HEK293 (cell line): ENCODE measurements at regions not wholly inside any gene's neighbourhood (a gene's known extent, or its start where the extent isn't known, plus 50 kb on each side); places are given as distances from the start of the nearest gene placed in this dataset.

Experiments
- CTCF ChIA-PET: fragments of 350-600 bp; formaldehyde crosslinking; extraction: SDS; loops from one replicate; lab custom pipeline; 2021; ENCODE audit warnings: antibody characterized with exemption; lab: Yijun Ruan, JAX
- POLR2A ChIA-PET: fragments of 300-600 bp; formaldehyde crosslinking; extraction: SDS; loops from one replicate; lab custom pipeline; 2020; ENCODE audit warnings: antibody characterized with exemption, inconsistent platforms; lab: Yijun Ruan, JAX
- H3K27ac ChIP-seq: fragments of 200-500 bp; sonication (Bioruptor generic); 2 replicates; pipeline ENCODE4 v1.5.1; 2014; ENCODE audit warnings: low read depth, low read length, control low read depth, inconsistent platforms; ENCODE audit errors: extremely low read depth
- H3K36me3 ChIP-seq, 2 experiments: fragments of 200-500 bp in 1 of 2; sonication (Bioruptor generic) in 1 of 2; 1 replicate in 1 of 2; 2 replicates in 1 of 2; pipeline ENCODE4 v1.5.1; 2014 to 2017; ENCODE audit warnings: inconsistent platforms in 2 of 2, low read length in 2 of 2; ENCODE audit not compliant: control insufficient read depth in 2 of 2, insufficient read depth in 1 of 2
- H3K4me1 ChIP-seq: fragments of 200-500 bp; sonication (Bioruptor generic); 2 replicates; pipeline ENCODE4 v1.5.1; 2014; ENCODE audit warnings: mild to moderate bottlenecking, low read length, inconsistent platforms; ENCODE audit not compliant: control insufficient read depth, insufficient read depth
- H3K4me3 ChIP-seq: 2 replicates; pipeline ENCODE4 v1.5.1; 2011; ENCODE audit warnings: low read depth, mild to moderate bottlenecking, control low read depth, low read length, moderate library complexity
- H3K9me3 ChIP-seq: fragments of 200-500 bp; sonication (Bioruptor generic); 2 replicates; pipeline ENCODE4 v1.5.1; 2014; ENCODE audit warnings: low read depth, low read length, inconsistent platforms; ENCODE audit not compliant: control insufficient read depth, insufficient read depth
- KLF1 ChIP-seq: fragments of 450-650 bp; formaldehyde crosslinking; IDR thresholded peaks from 2 replicates; pipeline ENCODE4 v1.5.1; 2016; ENCODE audit warnings: missing biosample characterization, missing genetic modification characterization
- KLF8 ChIP-seq: fragments of 450-650 bp; formaldehyde crosslinking; IDR thresholded peaks from 2 replicates; pipeline ENCODE4 v1.5.1; 2016; ENCODE audit warnings: missing biosample characterization, missing genetic modification characterization
- PRDM1 ChIP-seq: fragments of 450-650 bp; formaldehyde crosslinking; IDR thresholded peaks from 2 replicates; pipeline ENCODE4; 2016; ENCODE audit warnings: missing biosample characterization, missing genetic modification characterization
- SALL2 ChIP-seq: fragments of 450-650 bp; formaldehyde crosslinking; IDR thresholded peaks from 2 replicates; pipeline ENCODE4 v1.5.0; 2017; ENCODE audit warnings: missing biosample characterization, mild to moderate bottlenecking, missing genetic modification characterization, borderline replicate concordance
- SCRT2 ChIP-seq: fragments of 450-650 bp; formaldehyde crosslinking; IDR thresholded peaks from 2 replicates; pipeline ENCODE4 v1.5.1; 2016; ENCODE audit warnings: missing biosample characterization, missing genetic modification characterization
- YY1 ChIP-seq: fragments of 450-650 bp; formaldehyde crosslinking; IDR thresholded peaks from 2 replicates; pipeline ENCODE4 v1.5.1; 2018; ENCODE audit warnings: missing biosample characterization, missing genetic modification characterization
- ZNF121 ChIP-seq: fragments of 450-650 bp; formaldehyde crosslinking; IDR thresholded peaks from 2 replicates; pipeline ENCODE4 v1.5.1; 2016; ENCODE audit warnings: missing biosample characterization, missing genetic modification characterization
- ZNF155 ChIP-seq: fragments of 450-650 bp; formaldehyde crosslinking; IDR thresholded peaks from 2 replicates; pipeline ENCODE4 v1.5.1; 2016; ENCODE audit warnings: missing biosample characterization, missing genetic modification characterization
- ZNF19 ChIP-seq: fragments of 450-650 bp; formaldehyde crosslinking; IDR thresholded peaks from 2 replicates; pipeline ENCODE4; 2016; ENCODE audit warnings: missing biosample characterization, missing genetic modification characterization, low read depth
- ZNF2 ChIP-seq: fragments of 450-650 bp; formaldehyde crosslinking; IDR thresholded peaks from 2 replicates; pipeline ENCODE4 v1.5.1; 2016; ENCODE audit warnings: missing biosample characterization, missing genetic modification characterization
- ZNF324 ChIP-seq: fragments of 450-650 bp; formaldehyde crosslinking; IDR thresholded peaks from 2 replicates; pipeline ENCODE4 v1.5.1; 2016; ENCODE audit warnings: missing biosample characterization, missing genetic modification characterization
- ZNF335 ChIP-seq: fragments of 450-650 bp; formaldehyde crosslinking; conservative IDR thresholded peaks from 2 replicates; pipeline ENCODE4 v1.5.1; 2016; ENCODE audit warnings: missing biosample characterization, missing genetic modification characterization
- ZNF341 ChIP-seq: fragments of 450-650 bp; formaldehyde crosslinking; IDR thresholded peaks from 2 replicates; pipeline ENCODE4; 2016; ENCODE audit warnings: low read depth, missing biosample characterization, missing genetic modification characterization
- ZNF366 ChIP-seq: fragments of 450-650 bp; formaldehyde crosslinking; conservative IDR thresholded peaks from 2 replicates; pipeline ENCODE4 v1.5.1; 2016; ENCODE audit warnings: missing biosample characterization, missing genetic modification characterization
- ZNF37A ChIP-seq: fragments of 450-650 bp; IDR thresholded peaks from 2 replicates; pipeline ENCODE4 v1.5.1; 2018; ENCODE audit warnings: missing biosample characterization, missing genetic modification characterization
- ZNF521 ChIP-seq: fragments of 450-650 bp; formaldehyde crosslinking; IDR thresholded peaks from 2 replicates; pipeline ENCODE4 v1.5.1; 2017; ENCODE audit warnings: missing biosample characterization, mild to moderate bottlenecking, missing genetic modification characterization
- ZNF548 ChIP-seq: fragments of 450-650 bp; formaldehyde crosslinking; IDR thresholded peaks from 2 replicates; pipeline ENCODE4 v1.5.1; 2016; ENCODE audit warnings: missing biosample characterization, missing genetic modification characterization
- ZNF654 ChIP-seq: fragments of 450-650 bp; formaldehyde crosslinking; IDR thresholded peaks from 2 replicates; pipeline ENCODE4 v1.5.1; 2016; ENCODE audit warnings: low read depth, missing biosample characterization, missing genetic modification characterization
- TF ChIP-seq, protein P1 (sequence below): fragments of 450-650 bp; formaldehyde crosslinking; IDR thresholded peaks from 2 replicates; pipeline ENCODE4 v1.5.1; 2016; ENCODE audit warnings: missing biosample characterization, missing genetic modification characterization
- TF ChIP-seq, protein P2 (sequence below): fragments of 450-650 bp; formaldehyde crosslinking; IDR thresholded peaks from 2 replicates; pipeline ENCODE4 v1.5.1; 2016; ENCODE audit warnings: missing biosample characterization, missing genetic modification characterization
- TF ChIP-seq, protein P3 (sequence below): fragments of 450-650 bp; formaldehyde crosslinking; IDR thresholded peaks from 2 replicates; pipeline ENCODE4 v1.5.1; 2016; ENCODE audit warnings: missing biosample characterization, missing genetic modification characterization
- TF ChIP-seq, protein P4 (sequence below): fragments of 450-650 bp; formaldehyde crosslinking; IDR thresholded peaks from 2 replicates; pipeline ENCODE4 v1.5.1; 2017; ENCODE audit warnings: missing biosample characterization, mild to moderate bottlenecking, missing genetic modification characterization, moderate library complexity
- TF ChIP-seq, protein P5 (sequence below): fragments of 450-650 bp; formaldehyde crosslinking; IDR thresholded peaks from 2 replicates; pipeline ENCODE4 v1.5.1; 2016; ENCODE audit warnings: missing biosample characterization, missing genetic modification characterization
- TF ChIP-seq, protein P6 (sequence below): fragments of 450-650 bp; formaldehyde crosslinking; IDR thresholded peaks from 2 replicates; pipeline ENCODE4 v1.5.1; 2017; ENCODE audit warnings: missing biosample characterization, missing genetic modification characterization
- TF ChIP-seq, protein P7 (sequence below): IDR thresholded peaks from 2 replicates; pipeline ENCODE4 v1.6.1; 2011; ENCODE audit warnings: mild to moderate bottlenecking, low read depth, low read length, borderline replicate concordance

DNA sequence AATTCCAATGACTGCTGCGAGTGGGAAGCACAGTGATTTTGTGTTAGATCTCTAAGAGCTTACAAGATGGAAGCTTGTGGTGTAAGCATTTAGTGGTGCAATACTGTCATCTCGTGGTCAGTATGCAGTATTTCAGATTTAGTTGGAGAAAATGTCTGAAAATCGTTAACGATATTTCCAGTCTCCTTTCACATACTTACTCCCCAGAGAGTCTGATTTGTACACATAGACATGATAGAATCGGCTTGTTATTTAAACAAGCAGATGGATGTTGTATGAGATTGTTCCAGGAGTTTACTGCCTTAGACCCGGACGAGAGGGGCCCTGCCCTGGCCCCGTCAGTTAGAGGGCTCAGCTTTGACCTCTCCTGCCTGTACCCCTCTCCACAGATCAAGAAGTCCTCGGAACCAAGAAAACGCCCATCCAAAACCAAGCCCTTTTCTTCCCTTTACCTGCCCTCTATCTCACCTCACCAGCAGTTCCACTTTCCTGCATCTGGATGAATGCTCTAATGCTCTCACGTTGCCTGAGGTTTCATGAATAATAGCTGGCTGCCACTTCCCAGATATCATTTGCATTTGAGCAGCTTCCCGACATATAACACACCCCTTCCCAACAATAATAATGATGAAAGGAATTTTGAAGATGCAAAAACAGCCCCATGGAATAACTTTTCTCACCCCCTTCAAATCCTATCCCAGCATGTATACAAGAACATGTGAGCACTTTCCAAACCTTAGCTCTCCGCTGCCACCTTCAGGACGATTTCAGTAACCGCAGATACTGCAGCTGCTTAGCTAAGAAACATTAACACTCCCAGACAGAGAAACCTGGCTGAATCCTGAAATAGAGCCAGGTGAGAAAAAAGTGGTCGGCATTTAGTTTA is 247.3 kb downstream of the LTN1 start:
- CTCF ChIA-PET: interaction anchor here (0.5 to 4.4 kb wide), 131 partner anchors 8 to 1977 kb away, joined by 3 to 43 read pairs (median 4); no protein-coding TSS in a partner anchor
- POLR2A ChIA-PET: interaction anchor here (0.7 to 1.0 kb wide), 2 partner anchors 1899 to 1901 kb away, joined by 3 read pairs; no protein-coding TSS in a partner anchor
- Histone ChIP-seq H3K9me3 (no peaks in the 10 kb centered on the region), H3K36me3 (no peaks in the 10 kb centered on the region), H3K4me1 (no peaks in the 10 kb centered on the region; the same call in 1 of the 2 replicates), H3K27ac (no peak overlapping the region), H3K4me3 (peak overlapping the region; percentile 32)
- TF ChIP-seq ZNF37A (tag by site-specific recombination) (no peak), ZNF121 (tag by site-specific recombination) (no peak), ZNF2 (no peak), ZNF548 (tag by site-specific recombination) (no peak), SALL2 (tag by site-specific recombination) (no peak), ZNF341 (no peak), SCRT2 (no peak), KLF8 (tag by site-specific recombination) (no peak), ZNF155 (tag by site-specific recombination) (no peak), PRDM1 (peak; percentile 70), ZNF324 (tag by site-specific recombination) (0 out of 2 replicates have a peak, but pooled peaks have one; percentile 19), ZNF654 (peak; percentile 99), ZNF366 (tag by site-specific recombination) (0 out of 2 replicates have a peak, but pooled peaks have one; percentile 19), KLF1 (tag by site-specific recombination) (no peak), ZNF19 (tag by site-specific recombination) (no peak), ZNF521 (tag by site-specific recombination) (no peak), YY1 (peak; percentile 76), ZNF335 (tag by site-specific recombination) (peak; percentile 71)
- TF ChIP-seq, protein P1, sequence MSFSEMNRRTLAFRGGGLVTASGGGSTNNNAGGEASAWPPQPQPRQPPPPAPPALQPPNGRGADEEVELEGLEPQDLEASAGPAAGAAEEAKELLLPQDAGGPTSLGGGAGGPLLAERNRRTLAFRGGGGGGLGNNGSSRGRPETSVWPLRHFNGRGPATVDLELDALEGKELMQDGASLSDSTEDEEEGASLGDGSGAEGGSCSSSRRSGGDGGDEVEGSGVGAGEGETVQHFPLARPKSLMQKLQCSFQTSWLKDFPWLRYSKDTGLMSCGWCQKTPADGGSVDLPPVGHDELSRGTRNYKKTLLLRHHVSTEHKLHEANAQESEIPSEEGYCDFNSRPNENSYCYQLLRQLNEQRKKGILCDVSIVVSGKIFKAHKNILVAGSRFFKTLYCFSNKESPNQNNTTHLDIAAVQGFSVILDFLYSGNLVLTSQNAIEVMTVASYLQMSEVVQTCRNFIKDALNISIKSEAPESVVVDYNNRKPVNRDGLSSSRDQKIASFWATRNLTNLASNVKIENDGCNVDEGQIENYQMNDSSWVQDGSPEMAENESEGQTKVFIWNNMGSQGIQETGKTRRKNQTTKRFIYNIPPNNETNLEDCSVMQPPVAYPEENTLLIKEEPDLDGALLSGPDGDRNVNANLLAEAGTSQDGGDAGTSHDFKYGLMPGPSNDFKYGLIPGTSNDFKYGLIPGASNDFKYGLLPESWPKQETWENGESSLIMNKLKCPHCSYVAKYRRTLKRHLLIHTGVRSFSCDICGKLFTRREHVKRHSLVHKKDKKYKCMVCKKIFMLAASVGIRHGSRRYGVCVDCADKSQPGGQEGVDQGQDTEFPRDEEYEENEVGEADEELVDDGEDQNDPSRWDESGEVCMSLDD (tag by site-specific recombination): peak; percentile 42; the same call in 1 of the 2 replicates
- TF ChIP-seq, protein P2, sequence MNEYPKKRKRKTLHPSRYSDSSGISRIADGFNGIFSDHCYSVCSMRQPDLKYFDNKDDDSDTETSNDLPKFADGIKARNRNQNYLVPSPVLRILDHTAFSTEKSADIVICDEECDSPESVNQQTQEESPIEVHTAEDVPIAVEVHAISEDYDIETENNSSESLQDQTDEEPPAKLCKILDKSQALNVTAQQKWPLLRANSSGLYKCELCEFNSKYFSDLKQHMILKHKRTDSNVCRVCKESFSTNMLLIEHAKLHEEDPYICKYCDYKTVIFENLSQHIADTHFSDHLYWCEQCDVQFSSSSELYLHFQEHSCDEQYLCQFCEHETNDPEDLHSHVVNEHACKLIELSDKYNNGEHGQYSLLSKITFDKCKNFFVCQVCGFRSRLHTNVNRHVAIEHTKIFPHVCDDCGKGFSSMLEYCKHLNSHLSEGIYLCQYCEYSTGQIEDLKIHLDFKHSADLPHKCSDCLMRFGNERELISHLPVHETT: no peak; the same call in 1 of the 2 replicates
- TF ChIP-seq, protein P3, sequence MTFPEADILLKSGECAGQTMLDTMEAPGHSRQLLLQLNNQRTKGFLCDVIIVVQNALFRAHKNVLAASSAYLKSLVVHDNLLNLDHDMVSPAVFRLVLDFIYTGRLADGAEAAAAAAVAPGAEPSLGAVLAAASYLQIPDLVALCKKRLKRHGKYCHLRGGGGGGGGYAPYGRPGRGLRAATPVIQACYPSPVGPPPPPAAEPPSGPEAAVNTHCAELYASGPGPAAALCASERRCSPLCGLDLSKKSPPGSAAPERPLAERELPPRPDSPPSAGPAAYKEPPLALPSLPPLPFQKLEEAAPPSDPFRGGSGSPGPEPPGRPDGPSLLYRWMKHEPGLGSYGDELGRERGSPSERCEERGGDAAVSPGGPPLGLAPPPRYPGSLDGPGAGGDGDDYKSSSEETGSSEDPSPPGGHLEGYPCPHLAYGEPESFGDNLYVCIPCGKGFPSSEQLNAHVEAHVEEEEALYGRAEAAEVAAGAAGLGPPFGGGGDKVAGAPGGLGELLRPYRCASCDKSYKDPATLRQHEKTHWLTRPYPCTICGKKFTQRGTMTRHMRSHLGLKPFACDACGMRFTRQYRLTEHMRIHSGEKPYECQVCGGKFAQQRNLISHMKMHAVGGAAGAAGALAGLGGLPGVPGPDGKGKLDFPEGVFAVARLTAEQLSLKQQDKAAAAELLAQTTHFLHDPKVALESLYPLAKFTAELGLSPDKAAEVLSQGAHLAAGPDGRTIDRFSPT (tag by site-specific recombination): no peak
- TF ChIP-seq, protein P4, sequence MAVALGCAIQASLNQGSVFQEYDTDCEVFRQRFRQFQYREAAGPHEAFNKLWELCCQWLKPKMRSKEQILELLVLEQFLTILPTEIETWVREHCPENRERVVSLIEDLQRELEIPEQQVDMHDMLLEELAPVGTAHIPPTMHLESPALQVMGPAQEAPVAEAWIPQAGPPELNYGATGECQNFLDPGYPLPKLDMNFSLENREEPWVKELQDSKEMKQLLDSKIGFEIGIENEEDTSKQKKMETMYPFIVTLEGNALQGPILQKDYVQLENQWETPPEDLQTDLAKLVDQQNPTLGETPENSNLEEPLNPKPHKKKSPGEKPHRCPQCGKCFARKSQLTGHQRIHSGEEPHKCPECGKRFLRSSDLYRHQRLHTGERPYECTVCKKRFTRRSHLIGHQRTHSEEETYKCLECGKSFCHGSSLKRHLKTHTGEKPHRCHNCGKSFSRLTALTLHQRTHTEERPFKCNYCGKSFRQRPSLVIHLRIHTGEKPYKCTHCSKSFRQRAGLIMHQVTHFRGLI (tag by site-specific recombination): no peak
- TF ChIP-seq, protein P5, sequence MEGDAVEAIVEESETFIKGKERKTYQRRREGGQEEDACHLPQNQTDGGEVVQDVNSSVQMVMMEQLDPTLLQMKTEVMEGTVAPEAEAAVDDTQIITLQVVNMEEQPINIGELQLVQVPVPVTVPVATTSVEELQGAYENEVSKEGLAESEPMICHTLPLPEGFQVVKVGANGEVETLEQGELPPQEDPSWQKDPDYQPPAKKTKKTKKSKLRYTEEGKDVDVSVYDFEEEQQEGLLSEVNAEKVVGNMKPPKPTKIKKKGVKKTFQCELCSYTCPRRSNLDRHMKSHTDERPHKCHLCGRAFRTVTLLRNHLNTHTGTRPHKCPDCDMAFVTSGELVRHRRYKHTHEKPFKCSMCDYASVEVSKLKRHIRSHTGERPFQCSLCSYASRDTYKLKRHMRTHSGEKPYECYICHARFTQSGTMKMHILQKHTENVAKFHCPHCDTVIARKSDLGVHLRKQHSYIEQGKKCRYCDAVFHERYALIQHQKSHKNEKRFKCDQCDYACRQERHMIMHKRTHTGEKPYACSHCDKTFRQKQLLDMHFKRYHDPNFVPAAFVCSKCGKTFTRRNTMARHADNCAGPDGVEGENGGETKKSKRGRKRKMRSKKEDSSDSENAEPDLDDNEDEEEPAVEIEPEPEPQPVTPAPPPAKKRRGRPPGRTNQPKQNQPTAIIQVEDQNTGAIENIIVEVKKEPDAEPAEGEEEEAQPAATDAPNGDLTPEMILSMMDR (tag by site-specific recombination): peak; percentile 95
- TF ChIP-seq, protein P6, sequence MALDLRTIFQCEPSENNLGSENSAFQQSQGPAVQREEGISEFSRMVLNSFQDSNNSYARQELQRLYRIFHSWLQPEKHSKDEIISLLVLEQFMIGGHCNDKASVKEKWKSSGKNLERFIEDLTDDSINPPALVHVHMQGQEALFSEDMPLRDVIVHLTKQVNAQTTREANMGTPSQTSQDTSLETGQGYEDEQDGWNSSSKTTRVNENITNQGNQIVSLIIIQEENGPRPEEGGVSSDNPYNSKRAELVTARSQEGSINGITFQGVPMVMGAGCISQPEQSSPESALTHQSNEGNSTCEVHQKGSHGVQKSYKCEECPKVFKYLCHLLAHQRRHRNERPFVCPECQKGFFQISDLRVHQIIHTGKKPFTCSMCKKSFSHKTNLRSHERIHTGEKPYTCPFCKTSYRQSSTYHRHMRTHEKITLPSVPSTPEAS (tag by site-specific recombination): 0 out of 2 replicates have a peak, but pooled peaks have one; percentile 32
- TF ChIP-seq, protein P7, sequence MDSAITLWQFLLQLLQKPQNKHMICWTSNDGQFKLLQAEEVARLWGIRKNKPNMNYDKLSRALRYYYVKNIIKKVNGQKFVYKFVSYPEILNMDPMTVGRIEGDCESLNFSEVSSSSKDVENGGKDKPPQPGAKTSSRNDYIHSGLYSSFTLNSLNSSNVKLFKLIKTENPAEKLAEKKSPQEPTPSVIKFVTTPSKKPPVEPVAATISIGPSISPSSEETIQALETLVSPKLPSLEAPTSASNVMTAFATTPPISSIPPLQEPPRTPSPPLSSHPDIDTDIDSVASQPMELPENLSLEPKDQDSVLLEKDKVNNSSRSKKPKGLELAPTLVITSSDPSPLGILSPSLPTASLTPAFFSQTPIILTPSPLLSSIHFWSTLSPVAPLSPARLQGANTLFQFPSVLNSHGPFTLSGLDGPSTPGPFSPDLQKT: no peak
